HG03280 (cell line): ENCODE measurements at regions not wholly inside any gene's neighbourhood (a gene's known extent, or its start where the extent isn't known, plus 50 kb on each side); places are given as distances from the start of the nearest gene placed in this dataset.
A peak's percentile ranks its signal among the peaks of the same experiment; 100 is the strongest.
"Not testable (repeated sequence)": the region's sequence is repeated elsewhere in the genome, so short reads cannot be mapped to it uniquely, and the experiment has no call there.

Experiments used
- ATAC-seq: cut with Tn5 transposase; IDR thresholded peaks from one replicate; pipeline ENCODE4 v1.9.1; 2021; ENCODE audit warnings: mild to moderate bottlenecking, moderate library complexity; ENCODE audit not compliant: unreplicated experiment

DNA sequence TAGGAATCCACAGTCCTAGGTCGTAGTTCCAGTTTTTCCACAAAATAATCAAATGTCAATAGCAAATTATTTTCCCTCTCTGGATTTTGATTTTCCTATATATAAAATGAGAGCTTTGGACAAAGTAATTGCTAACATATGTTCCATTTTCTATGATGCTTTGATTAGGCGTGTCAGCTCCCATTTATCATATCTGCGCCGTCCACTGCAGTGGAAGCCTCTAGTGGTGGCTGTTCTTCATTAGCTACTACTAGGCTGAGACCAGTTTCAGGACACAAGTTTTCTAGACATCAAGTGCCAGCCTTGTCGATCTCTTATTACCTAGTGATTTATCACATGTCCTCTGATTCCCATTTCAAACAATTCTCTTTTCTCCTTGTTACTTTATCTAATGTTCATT, 271.5 kb downstream of the TUSC7 start:
- no peak for ATAC-seq

DNA sequence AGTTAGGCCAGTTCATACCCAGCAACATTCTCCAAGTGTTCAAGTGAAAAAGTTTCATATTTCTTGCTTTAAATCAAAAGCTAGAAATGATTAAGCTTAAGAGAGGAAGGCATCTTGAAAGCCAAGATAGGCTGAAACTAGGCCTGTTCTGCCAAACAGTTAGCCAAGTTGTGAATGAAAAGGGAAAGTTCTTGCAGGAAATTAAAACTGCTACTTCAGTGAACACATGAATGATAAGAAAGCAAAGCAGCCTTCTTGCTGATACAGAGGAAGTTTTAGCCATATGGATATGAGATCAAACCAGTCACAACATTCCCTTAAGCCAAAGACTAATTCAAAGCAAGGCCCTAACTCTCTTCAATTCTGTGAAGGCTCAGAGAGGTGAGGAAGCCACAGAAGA, 274.7 kb downstream of the TUSC7 start:
- ATAC-seq: no peak

DNA sequence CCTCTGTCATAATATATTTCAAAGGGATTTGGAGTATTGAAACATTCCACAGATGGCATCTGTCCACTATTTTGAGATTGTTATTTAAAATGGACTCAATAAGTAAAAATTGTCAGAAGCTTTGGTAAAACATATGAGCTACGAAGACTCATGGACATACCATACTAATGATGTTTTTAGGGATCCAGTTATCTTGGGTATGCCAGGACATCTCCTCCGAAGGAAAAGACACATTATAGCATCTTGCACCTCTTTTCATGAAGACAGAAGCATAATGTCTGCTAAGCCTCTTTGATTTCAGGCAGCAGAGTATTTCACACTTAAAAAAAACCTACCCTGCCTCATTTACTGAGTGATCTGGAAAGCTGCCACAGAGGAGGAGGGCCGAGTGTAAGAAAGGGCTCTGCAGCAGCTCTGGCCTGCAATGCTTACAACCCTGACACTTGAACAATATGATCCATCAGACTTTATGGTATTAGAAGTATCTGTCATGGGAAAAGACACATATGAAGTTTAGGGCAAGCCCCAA, 284.8 kb downstream of the TUSC7 start:
- ATAC-seq: no peak

DNA sequence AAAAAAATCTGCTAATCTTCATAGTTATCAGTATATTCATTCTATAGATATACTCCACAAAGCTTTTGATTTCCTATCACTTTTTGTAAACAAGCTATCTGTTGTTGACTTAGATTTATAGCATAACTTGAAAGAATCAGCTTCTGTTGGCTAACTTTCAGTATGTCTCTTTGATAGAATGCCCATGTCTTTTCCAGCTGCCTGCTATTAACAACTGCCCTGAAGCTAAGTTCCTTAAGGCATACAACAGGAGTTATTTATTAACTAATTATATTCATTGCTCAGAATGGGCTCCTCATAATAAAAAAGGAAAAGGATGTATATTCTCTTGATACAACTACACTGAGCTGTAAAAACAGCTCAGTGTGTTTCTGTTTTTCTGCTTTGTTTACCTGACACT, 293.9 kb downstream of the TUSC7 start:
- no peak for ATAC-seq

DNA sequence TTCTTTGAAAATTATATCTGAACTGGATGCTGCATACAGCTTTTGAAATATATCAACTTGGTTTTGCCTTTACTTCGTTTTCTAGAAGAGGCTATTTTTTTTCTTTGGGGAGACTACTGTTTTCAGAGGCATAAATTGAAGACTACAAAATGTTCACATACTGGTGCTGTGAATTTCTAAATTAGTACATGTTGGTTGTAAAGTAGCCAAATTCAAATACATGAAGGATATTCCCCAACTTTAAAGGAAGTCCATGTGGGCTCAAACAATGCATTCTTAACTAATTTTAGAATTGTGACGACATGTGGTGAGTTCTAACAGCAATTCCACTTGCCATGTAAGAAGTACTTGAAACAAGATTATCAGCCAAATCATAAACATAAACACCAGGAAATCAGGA, 295.7 kb downstream of the TUSC7 start:
- no peak for ATAC-seq

DNA sequence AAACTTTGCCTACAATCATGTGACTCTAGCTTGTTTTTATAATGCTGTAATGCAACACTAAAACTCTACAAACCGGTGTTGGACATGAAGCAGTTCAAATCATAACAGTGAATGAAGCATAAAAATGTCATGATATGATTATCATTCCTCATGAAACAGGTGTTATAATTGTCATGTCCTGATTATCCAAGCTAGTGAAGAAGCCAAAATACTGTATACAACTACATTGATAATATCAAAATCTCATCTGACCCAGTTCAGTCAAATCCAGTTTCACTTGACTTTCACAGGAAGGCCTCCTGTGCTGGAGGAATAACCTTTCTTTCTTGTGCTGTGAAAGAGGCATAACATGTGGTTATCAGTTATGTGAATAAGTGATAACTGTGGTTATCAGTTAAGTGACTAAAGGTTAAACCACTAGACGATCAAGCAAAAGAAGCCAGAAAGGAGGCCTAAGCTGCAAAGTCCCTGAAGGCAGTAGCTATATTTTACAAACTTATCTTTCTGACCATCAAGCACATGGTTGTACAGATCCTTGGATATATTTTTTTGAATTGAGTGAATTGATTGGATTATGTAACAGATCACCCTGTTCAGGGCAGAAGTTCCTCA, 296.4 kb downstream of the TUSC7 start:
- ATAC-seq: no peak

DNA sequence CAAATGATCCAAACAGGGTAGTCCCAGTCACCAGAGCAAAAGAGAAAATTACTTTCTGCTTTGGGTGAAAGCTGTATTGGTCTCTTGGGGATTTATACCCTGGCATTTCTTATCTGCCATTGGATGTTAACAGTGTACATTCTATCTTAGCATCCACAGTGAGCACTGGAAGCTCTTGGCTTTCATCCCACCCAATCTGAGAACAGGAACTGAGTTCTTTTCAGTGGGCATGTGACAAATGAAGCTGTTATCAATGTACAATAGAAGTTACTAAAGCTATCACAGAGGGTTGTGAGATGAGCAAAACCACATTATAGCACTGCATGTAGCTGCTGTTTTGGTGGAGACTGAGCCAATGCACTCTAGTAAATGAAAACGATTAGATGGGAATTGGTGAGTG, 300.7 kb downstream of the TUSC7 start:
- ATAC-seq: no peak

DNA sequence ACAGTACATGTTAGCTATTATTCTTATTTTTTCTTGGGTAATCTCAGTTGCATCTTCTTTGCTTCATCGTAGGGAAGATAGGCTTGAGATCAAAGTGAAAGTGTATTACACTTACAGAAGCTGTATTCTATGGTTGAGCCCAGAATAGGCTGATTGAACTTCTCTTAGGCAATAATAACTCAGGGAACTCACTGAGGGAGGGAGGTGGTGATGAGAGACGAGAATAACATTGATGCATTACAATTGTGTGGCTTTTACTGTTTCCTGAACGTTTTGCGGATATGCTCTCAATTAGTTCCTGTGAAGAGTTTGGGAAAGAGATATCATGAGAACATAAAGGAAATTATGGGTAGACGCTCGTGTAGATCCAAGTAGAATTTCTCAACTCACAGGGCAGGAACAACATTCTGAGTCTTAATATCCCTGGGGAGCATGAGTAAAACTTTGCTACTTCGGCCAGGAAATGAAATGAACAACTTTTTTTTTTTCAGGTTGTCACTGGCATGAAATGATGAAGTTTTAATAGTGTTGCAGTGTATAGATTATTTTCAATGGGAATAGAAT, 302.2 kb downstream of the TUSC7 start:
- ATAC-seq: no peak

DNA sequence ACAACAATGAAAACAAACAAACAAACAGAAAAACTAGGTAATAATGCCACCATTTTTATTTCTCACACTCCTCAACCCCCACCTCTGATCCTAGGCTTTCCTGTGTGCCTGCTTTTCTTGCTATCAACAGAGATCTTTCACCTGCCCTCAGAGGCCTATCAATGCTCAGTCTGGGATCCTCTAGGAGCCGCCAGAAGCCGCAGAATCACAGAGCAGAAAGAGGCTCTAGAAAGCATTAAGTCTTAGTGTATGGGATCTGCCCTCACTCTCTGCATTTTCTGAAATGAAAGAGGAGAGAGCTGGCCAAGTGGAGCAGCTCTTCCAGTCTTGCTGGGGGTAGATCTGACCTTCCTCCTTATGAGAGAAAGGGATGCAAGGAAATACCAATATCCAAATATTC, 306.8 kb downstream of the TUSC7 start:
- no peak for ATAC-seq

DNA sequence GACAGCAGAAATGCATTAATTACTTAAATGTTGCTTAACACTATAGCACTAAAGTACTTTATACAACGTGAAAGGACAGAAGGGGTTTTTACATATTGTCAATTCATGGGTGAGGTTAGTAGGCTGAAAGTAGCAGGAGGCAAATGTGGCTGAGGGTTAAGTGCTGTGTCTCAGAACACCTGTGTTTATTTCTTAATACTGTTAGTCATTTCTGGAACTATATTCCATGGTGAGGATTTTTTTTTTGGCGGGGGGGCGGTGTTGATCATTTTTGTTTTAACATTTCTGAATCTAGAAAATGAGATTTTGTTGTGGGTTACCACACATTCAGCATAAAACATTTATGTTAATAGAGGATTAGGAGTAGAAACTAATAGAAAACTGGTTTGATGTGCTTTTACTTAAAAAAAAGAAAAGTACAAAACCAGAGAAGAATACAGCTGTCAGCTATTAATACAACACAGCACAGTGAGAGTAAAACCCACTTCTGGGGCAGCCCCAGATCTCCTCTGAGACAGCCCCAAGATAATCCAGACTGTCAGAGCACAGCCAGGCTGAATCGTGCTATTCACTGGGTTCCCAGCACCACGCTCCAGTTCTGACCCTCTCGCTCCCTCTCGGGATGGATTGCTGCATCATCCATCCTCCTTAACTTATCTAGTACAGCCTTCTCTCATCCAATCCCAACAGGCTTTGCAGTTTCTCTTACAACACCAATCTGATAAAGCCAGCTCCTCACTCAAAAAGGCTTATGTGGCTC, 307.7 kb downstream of the TUSC7 start:
- peak; percentile 83 for ATAC-seq

DNA sequence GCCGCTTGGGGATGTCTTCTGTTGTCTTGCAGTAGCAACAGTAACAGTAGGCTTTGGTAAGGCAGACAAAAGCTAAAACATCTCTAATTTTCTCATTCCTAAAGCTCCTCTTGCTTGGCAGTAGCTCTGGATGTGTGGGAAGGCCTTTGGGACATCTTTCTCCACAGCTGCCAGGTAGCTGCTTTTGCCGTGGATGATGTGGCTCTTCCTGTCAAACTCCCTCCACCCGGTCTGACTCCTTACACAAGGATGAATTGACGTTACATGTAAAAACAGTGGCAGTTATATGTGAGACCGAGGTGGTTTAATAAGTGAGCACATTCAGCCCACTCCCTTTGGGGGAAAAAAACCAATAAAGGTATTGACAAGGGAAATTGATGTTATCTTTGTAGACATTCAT, 309.1 kb downstream of the TUSC7 start:
- ATAC-seq: no peak

DNA sequence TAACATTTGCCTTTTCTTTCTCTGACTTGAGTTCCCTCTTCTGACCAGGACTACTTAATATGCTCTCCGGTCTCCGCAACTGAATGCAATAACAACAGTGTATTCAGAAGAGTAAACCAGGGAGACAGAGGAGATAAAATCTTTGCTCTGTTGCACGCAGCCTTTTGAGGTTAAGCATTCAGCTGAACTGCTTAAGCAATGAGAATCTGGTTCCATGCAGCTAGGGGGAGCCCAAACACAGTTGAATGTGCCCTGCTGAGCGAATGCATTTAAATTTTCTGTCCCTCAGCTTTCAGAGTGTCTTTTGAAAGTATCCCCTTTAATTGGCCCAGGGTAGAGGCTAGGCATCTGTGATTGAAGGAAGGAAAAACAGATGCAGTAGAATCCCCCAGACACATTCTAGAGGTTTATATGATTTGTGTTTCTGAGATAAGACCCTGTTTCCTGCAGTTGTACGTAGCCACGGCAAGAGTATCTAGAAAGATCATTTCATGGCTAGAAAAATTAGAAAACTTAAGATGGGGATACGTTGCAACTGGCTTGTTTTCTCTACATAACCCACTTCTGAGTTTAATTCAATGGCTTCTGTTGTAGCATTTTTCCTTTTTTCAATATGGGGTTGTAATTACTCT, 309.6 kb downstream of the TUSC7 start:
- peak; percentile 48 for ATAC-seq

DNA sequence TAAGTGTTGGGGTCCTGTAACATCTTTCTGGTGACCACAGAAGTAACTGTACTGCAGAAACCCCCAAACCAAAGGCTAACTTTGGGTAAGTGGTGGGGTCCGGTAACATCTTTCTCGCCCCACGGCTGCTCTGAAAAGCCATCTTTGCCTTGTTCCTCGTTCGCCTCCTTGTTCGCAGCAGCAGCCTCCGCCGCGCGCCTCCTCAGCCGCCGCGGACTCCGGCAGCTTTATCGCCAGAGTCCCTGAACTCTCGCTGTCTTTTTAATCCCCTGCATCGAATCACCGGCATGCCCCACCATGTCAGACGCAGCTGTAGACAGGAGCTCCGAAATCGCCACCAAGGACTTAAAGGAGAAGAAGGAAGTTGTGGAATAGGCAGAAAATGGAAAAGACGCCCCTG, 316.8 kb downstream of the TUSC7 start:
- ATAC-seq: no peak

DNA sequence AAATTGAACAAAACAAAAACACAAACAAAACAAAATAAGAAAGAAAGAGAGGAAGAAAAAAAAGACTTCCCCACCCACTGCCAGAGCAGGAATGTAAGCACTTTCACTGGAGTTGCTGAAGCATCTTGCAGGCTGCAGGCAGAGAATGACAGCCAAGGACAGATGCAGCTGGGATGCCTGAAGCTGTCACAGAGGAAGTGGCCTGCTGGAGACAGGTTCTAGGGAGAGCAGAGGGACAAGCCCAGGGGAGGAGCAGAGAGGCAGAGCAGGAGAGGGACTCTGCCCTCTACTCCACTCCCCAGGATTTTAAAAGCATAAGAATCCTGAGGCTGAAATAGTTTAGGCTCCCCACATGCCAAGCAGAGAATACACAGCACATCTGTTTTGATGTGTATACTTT, 326.2 kb downstream of the TUSC7 start:
- no peak for ATAC-seq

DNA sequence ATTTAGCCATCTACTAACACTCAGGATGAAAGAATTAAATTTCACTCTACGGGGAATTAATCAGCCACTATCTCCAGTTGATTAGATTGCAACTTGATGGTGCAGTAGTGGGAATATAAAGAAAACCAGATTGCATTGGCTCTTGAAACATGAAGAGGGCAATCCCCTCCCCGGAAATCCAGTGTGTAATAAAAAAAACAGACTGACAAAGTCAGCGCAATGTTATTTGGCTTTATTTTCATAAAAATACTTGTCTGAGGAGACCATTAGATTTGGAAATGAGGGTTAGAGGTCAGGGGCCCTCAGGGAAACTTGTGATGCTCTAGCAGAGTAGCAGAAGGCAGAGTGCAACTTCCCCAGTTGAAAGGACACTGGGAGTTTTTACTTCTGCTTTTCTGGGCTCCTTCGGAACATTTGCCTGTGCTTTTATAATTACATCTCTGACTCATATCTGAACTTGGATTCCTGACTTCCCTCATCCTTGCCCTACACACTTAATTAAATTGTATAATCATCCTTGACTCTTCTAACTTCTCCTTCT, 326.8 kb downstream of the TUSC7 start:
- ATAC-seq: no peak

DNA sequence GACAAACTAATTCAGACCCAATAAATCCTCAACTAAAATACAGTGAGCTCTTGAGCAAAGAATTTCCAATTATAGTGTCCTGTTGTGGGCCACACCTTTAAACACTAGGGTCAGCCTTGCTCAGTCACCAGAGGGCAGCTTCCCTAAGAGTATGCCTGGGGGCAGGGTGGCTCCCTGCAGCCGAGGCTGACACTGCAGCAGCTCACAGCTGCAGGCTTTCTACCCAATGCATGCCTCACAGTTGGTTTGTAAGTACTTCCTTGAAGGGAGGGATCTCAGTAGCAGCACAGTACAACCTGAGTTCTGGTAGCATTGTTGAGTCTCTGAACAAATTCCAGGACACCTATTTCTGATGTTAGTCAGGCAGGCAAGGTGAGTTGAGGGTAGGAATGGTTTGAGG, 335.6 kb downstream of the TUSC7 start:
- no peak for ATAC-seq

DNA sequence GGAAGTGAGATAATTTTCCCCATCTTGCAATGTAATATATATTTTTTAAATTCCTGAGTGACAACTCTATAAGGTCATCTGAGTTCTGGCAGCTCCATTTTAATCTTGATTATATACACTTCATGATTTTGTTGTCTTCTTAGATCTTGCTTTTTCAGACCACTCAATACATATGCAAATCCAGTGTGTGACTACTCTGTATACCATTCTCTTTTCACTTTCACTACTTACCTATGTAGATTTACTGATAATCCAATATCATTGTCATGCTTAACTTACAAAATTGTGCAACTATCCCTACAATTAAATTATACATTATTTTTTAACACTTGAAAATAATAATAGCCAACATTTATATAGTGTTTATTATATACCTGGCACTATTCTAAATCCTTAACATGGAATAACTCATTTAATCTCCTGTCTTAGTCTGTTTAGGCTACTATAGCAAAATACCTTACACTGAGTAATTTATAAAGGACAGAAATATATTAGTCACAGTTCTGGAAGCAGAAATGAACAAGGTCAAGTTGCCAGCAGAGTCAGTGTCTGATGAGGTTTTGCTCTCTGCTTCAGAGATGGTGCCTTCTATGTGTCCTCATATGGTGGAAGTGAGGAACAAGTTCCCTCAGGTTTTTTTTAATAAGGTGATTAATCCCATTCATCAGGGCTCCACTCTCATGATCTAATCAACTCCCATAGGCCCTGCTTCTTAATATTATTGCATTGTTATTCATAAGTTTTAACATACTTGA, 338.5 kb downstream of the TUSC7 start:
- ATAC-seq: no peak

DNA sequence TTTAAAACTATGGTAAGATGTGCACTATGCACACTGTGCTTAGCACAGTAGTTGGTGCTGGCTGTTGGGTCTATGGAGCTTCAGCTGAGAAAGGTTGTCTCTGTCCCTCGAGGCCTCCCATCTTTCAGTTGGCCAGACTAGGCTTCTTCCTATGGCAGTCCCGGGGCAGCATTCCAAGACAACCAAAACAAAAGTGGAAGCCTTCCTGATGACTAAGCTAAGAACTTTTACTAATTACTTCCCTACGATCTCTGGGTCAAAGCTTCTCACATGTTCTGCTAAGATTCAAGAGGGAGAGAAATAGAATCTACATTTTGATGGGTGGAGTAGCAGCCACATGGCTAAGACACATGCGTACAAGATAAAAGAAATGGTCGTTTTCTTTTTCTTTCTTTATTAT, 342.8 kb downstream of the TUSC7 start:
- no peak for ATAC-seq

DNA sequence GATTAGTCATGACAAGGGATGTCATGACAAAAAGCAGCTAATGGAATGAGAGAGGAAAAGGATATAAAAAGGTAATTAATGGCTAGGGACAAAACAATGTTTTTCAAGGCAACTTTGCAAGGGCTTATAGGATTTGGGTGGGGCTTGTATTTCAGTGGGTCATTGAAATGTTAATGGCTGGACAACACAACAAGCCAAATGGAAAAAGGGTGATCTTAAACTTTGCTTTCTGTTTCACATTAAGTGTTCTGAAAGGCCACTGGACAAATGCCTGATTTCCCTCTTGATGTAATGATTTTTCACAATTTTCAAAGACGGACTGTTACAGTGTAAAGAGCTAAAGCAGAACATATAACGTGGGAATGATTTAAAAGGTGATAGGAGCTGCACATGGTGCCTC, 345.0 kb downstream of the TUSC7 start:
- ATAC-seq: no peak

DNA sequence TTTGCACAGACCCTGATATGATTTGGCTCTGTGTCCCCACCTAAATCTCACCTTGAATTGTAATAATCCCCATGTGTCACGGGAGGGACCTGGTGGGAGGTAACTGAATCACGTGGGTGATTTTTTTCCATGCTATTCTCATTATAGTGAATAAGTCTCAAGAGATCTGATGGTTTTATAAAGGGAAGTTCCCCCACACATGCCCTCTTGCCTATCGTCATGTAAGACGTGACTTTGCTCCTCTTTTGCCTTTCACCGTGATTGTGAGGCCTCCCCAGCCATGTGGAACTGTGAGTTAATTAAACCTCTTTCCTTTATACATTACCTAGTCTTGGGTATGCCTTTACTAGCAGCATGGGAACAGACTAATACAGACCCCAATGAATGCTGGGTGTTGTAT, 347.4 kb downstream of the TUSC7 start:
- ATAC-seq: not testable (repeated sequence)
